Colonic mucosa (tissue), 4 donors: ENCODE measurements at regions not wholly inside any gene's neighbourhood (a gene's known extent, or its start where the extent isn't known, plus 50 kb on each side); places are given as distances from the start of the nearest gene placed in this dataset.

Experiments used
- DNase-seq: peaks from one replicate; pipeline ENCODE4 v3.0.0-alpha.2; 2020
- H3K27ac ChIP-seq: fragments of 200-600 bp; one replicate; pipeline ENCODE4 v1.8.0; 2021
- H3K27me3 ChIP-seq: fragments of 200-600 bp; one replicate; pipeline ENCODE4 v1.8.0; 2021
- H3K36me3 ChIP-seq: fragments of 200-600 bp; one replicate; pipeline ENCODE4 v1.8.0; 2021
- H3K4me1 ChIP-seq: fragments of 200-600 bp; one replicate; pipeline ENCODE4 v1.8.0; 2021; ENCODE audit warnings: mild to moderate bottlenecking
- H3K4me3 ChIP-seq: fragments of 200-600 bp; one replicate; pipeline ENCODE4 v1.8.0; 2021
- H3K9ac ChIP-seq, 2 donors: one replicate each; pipeline ENCODE4 v1.7.0; 2013; ENCODE audit warnings: control low read depth in 2 of 2, low read depth in 2 of 2, low read length in 2 of 2
- H3K9me3 ChIP-seq: fragments of 200-600 bp; one replicate; pipeline ENCODE4 v1.8.0; 2021
- CTCF ChIP-seq: fragments of 200-600 bp; IDR thresholded peaks from one replicate; pipeline ENCODE4 v1.8.0; 2022; ENCODE audit warnings: antibody characterized with exemption, mild to moderate bottlenecking
- intact Hi-C: fragments of 100-400 bp; cut with DNase I; formaldehyde crosslinking; loops from one replicate; pipeline ENCODE4 v1.14.1; 2022
- donor health status: healthy.
- donor health status: DM: no; HTN: no; CAD: no.
- donor health status: DM: no; HTN: no; CAD: no.

- no peak overlapping the region for H3K27ac ChIP-seq
- no peaks in the 10 kb centered on the region for H3K9me3 ChIP-seq
- no peaks in the 10 kb centered on the region for H3K4me1 ChIP-seq
- H3K9ac ChIP-seq: no peak overlapping the region
- no peaks in the 10 kb centered on the region for H3K36me3 ChIP-seq
- TF ChIP-seq CTCF: no peak
- no peak for DNase-seq
- intact Hi-C loops: no loop called here
- no peaks in the 10 kb centered on the region for H3K27me3 ChIP-seq
- no peak overlapping the region for H3K4me3 ChIP-seq
Measured at GRCh38 chr4:62474802-62475201, 1274.7 kb downstream of the ADGRL3 start.

GRCh38 chr4:62471021-62471420, 1270.9 kb downstream of the ADGRL3 start:
- no peak for DNase-seq
- Histone ChIP-seq H3K4me3 (no peak overlapping the region), H3K4me1 (no peaks in the 10 kb centered on the region), H3K9ac (no peak overlapping the region), H3K9me3 (no peaks in the 10 kb centered on the region), H3K27me3 (no peaks in the 10 kb centered on the region), H3K27ac (no peak overlapping the region), H3K36me3 (no peaks in the 10 kb centered on the region)
- no peak for TF ChIP-seq CTCF
- intact Hi-C loops: no loop called here

- Histone ChIP-seq H3K27me3 (no peaks in the 10 kb centered on the region), H3K4me1 (no peaks in the 10 kb centered on the region), H3K27ac (no peak overlapping the region), H3K9ac (no peak overlapping the region), H3K4me3 (no peak overlapping the region), H3K9me3 (no peaks in the 10 kb centered on the region), H3K36me3 (no peaks in the 10 kb centered on the region)
- no peak for DNase-seq
- TF ChIP-seq CTCF: no peak
- intact Hi-C loops: no loop called here
Measured at GRCh38 chr4:62470421-62470983, 1270.4 kb downstream of the ADGRL3 start.

- Histone ChIP-seq H3K27me3 (no peaks in the 10 kb centered on the region), H3K4me3 (no peak overlapping the region), H3K9ac (no peak overlapping the region), H3K36me3 (no peaks in the 10 kb centered on the region), H3K27ac (no peak overlapping the region), H3K9me3 (no peaks in the 10 kb centered on the region), H3K4me1 (no peaks in the 10 kb centered on the region)
- no peak for DNase-seq
- intact Hi-C loops: no loop called here
- no peak for TF ChIP-seq CTCF
Measured at GRCh38 chr4:62470020-62470419, 1269.9 kb downstream of the ADGRL3 start.

GRCh38 chr4:62461961-62462360, 1261.8 kb downstream of the ADGRL3 start:
- no peaks in the 10 kb centered on the region for H3K9me3 ChIP-seq
- TF ChIP-seq CTCF: no peak
- no peaks in the 10 kb centered on the region for H3K27me3 ChIP-seq
- no peak for DNase-seq
- no peaks in the 10 kb centered on the region for H3K36me3 ChIP-seq
- H3K4me3 ChIP-seq: no peak overlapping the region
- H3K27ac ChIP-seq: no peak overlapping the region
- intact Hi-C loops: no loop called here
- H3K4me1 ChIP-seq: no peaks in the 10 kb centered on the region
- no peak overlapping the region for H3K9ac ChIP-seq
